ENCODE measurements at regions not wholly inside any gene's neighbourhood (a gene's known extent, or its start where the extent isn't known, plus 50 kb on each side); places are given as distances from the start of the nearest gene placed in this dataset.

GRCh38 chr6:74166849-74167248 lies 470.8 kb downstream of the CD109 start:
- Histone ChIP-seq H2AFZ (ENCODE audit: low read length) (no peak overlapping the region), H4K20me1 (ENCODE audit: insufficient read depth, low read length) (no peaks in the 10 kb centered on the region), H3K79me2 (ENCODE audit: insufficient read depth, low read length) (no peaks in the 10 kb centered on the region), H3K9me3 (ENCODE audit: low read depth, low read length) (no peaks in the 10 kb centered on the region), H3K27me3 (ENCODE audit: insufficient read depth, low read length) (no peaks in the 10 kb centered on the region), H3K4me2 (ENCODE audit: insufficient read depth, low read length) (no peak overlapping the region), H3K4me1 (ENCODE audit: insufficient read depth, low read length) (no peaks in the 10 kb centered on the region), H3K4me3 (ENCODE audit: insufficient read depth, low read length) (no peak overlapping the region), H3K27ac (ENCODE audit: low read depth, low read length) (no peak overlapping the region), H3K36me3 (ENCODE audit: insufficient read depth, low read length) (no peaks in the 10 kb centered on the region)
- no peak for TF ChIP-seq CTCF (IDR thresholded peaks at IDR 0.05; ENCODE audit: extremely low read depth, low read depth, low read length)
- DNase-seq (ENCODE audit: insufficient read length, low spot score, missing footprints) = no peak

GRCh38 chr6:74161380-74161779 lies 465.4 kb downstream of the CD109 start:
- Histone ChIP-seq H3K4me3 (ENCODE audit: insufficient read depth, low read length) (no peak overlapping the region), H3K4me1 (ENCODE audit: insufficient read depth, low read length) (no peaks in the 10 kb centered on the region), H3K36me3 (ENCODE audit: insufficient read depth, low read length) (no peaks in the 10 kb centered on the region), H3K79me2 (ENCODE audit: insufficient read depth, low read length) (no peaks in the 10 kb centered on the region), H3K9me3 (ENCODE audit: low read depth, low read length) (no peaks in the 10 kb centered on the region), H3K27me3 (ENCODE audit: insufficient read depth, low read length) (no peaks in the 10 kb centered on the region), H3K4me2 (ENCODE audit: insufficient read depth, low read length) (no peak overlapping the region), H2AFZ (ENCODE audit: low read length) (no peak overlapping the region), H3K27ac (ENCODE audit: low read depth, low read length) (no peak overlapping the region), H4K20me1 (ENCODE audit: insufficient read depth, low read length) (no peaks in the 10 kb centered on the region)
- no peak for DNase-seq (ENCODE audit: insufficient read length, low spot score, missing footprints)
- TF ChIP-seq CTCF (IDR thresholded peaks at IDR 0.05; ENCODE audit: extremely low read depth, low read depth, low read length) = no peak

DNA sequence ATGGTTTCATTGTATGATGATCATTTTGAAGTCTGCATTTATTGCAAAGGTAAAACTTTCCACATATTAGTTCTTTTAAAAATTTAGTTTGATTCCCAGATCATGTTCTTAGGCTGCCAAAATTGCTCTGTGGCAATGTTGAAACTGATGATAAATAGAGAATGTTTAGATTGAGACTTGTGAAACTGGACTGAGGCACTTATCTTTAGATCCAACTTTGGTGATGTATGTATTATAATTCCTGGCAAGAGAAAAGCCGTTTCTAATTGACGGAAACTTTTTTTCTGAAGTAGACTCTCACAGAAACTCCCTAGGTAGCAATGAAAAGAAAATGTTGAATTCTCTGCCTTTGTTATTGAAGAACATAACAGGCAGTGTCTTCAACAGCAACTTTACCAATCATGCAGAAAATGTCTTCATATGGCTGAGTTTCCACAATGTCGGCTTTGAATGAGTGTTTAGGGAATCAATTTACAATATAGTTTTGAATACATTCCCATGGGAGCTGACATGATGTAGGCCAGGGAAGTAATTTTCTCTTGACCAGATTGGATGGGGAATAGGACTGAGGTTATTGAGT lies 456.2 kb downstream of the CD109 start:
- no peaks in the 10 kb centered on the region for H3K9me3 ChIP-seq (ENCODE audit: low read depth, low read length)
- H2AFZ ChIP-seq (ENCODE audit: low read length) = no peak overlapping the region
- TF ChIP-seq CTCF (IDR thresholded peaks at IDR 0.05; ENCODE audit: extremely low read depth, low read depth, low read length) = no peak
- no peaks in the 10 kb centered on the region for H3K79me2 ChIP-seq (ENCODE audit: insufficient read depth, low read length)
- no peaks in the 10 kb centered on the region for H3K4me1 ChIP-seq (ENCODE audit: insufficient read depth, low read length)
- H3K4me2 ChIP-seq (ENCODE audit: insufficient read depth, low read length) = no peak overlapping the region
- no peaks in the 10 kb centered on the region for H3K36me3 ChIP-seq (ENCODE audit: insufficient read depth, low read length)
- DNase-seq (ENCODE audit: insufficient read length, low spot score, missing footprints) = no peak
- no peak overlapping the region for H3K4me3 ChIP-seq (ENCODE audit: insufficient read depth, low read length)
- no peaks in the 10 kb centered on the region for H4K20me1 ChIP-seq (ENCODE audit: insufficient read depth, low read length)
- peaks cover 2% of the 10 kb centered on the region for H3K27me3 ChIP-seq (ENCODE audit: insufficient read depth, low read length)
- no peak overlapping the region for H3K27ac ChIP-seq (ENCODE audit: low read depth, low read length)

DNA sequence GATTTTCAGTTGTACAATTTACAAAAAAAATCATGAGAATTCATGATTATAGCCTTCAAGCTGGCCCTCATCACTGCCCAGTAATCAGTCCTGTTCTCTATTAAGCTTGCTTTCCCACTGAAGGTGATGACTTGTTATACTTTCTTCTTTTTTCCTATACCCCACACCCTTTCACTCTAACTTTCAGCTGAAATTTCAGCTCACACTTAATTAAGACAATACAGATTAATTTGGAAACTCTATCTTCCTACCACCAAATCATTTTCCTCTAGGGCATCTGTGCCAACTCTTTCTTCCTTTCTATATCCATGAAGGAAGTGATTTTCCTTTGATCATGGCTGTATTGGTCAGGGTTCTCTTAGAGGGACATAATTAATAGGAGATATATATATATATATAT lies 449.9 kb downstream of the CD109 start:
- Histone ChIP-seq H3K36me3 (ENCODE audit: insufficient read depth, low read length) (no peaks in the 10 kb centered on the region), H3K27me3 (ENCODE audit: insufficient read depth, low read length) (peaks cover 2% of the 10 kb centered on the region), H3K9me3 (ENCODE audit: low read depth, low read length) (no peaks in the 10 kb centered on the region), H3K4me3 (ENCODE audit: insufficient read depth, low read length) (no peak overlapping the region), H3K4me1 (ENCODE audit: insufficient read depth, low read length) (no peaks in the 10 kb centered on the region), H4K20me1 (ENCODE audit: insufficient read depth, low read length) (no peaks in the 10 kb centered on the region), H2AFZ (ENCODE audit: low read length) (no peak overlapping the region), H3K4me2 (ENCODE audit: insufficient read depth, low read length) (no peak overlapping the region), H3K27ac (ENCODE audit: low read depth, low read length) (no peak overlapping the region), H3K79me2 (ENCODE audit: insufficient read depth, low read length) (no peaks in the 10 kb centered on the region)
- TF ChIP-seq CTCF (IDR thresholded peaks at IDR 0.05; ENCODE audit: extremely low read depth, low read depth, low read length) = no peak
- no peak for DNase-seq (ENCODE audit: insufficient read length, low spot score, missing footprints)

Data from osteoblast (primary cell).